Activated CD4-positive, alpha-beta T cell treated with anti-CD3 and anti-CD28 coated beads for 48 hours (primary cell): ENCODE measurements at regions not wholly inside any gene's neighbourhood (a gene's known extent, or its start where the extent isn't known, plus 50 kb on each side); places are given as distances from the start of the nearest gene placed in this dataset.

Source experiments
- DNase-seq: peaks from one replicate; pipeline ENCODE4 v3.0.0-alpha.2; 2020

DNA sequence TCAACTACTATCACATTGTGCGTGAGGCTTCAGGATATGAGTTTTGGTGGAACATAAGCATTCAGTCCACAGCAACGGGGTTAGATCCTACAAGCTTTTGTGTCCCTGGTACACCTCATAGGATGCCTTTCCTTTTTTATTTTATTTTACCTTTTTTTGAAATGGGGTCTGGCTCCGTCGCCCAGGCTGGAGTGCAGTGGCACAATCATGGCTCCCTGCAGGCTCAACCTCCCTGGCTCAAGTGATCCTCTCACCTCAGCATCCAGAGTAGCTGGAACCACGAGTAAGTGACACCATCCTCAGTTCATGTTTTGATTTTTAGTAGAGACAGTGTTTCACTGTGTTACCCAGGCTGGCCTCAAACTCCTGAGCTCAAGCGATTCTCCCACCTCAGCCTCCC lies 86.0 kb upstream of the RAI14 start:
- DNase-seq, result no peak

DNA sequence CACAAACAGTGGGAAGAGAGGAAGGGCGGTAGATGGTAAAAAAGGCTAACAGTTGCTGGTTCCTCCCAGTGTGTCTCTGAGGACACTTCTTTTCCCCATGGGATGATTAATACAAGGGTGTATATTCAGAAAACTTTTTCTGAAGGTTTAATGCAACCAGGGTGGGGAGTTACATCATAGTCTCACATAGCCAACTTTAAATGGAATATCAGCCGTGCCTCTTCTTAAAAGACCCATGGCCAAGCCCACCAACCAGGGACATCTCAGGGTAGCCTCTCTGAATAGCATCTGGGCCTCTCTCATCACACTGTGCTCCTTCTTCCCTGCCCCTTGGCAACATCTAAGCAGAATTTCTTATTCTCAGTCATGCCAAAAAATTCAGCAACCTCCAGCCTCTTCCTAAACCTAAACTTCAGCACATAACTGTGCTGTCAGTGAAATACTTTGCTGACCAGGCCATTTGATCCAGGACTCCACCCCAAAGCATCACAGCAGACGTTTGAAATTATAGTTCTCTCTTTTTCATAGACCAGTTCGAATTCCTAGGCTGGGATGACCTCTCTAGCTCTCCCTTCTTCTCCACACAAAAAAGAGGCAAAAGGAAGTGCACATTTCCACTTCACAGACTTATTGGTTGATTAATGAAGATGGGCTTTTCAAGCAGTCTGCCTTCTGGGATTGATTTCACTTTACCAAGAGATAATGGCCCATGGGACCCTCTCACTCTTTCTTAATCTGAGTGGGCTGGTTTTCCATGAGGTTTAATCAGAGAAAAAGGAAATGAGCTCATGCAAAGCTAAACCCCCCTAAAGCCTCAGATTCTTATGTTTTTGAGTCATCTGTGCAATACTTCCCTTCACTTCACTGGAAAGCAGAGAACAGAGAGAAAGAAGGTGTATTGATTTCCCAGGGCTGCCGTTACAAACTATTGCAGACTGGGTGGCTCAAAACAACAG lies 85.1 kb upstream of the RAI14 start:
- no peak for DNase-seq

DNA sequence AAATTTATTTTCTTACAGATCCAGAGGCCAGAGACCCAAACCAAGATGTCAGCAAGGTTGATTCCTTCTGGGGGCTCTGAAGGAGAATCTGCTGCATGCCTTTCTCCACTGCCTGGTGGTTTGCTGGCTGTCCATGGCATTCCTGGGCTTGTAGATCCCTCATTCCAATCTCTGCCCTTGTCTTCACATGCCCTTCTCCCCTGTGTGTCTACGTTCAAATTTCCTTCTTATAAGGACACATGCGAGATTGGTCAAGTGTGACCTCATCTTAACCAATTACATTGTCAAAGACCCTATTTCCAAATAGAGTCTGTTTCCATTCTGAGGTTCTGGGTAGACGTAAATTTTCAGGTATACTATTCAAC lies 84.5 kb upstream of the RAI14 start:
- no peak for DNase-seq

DNA sequence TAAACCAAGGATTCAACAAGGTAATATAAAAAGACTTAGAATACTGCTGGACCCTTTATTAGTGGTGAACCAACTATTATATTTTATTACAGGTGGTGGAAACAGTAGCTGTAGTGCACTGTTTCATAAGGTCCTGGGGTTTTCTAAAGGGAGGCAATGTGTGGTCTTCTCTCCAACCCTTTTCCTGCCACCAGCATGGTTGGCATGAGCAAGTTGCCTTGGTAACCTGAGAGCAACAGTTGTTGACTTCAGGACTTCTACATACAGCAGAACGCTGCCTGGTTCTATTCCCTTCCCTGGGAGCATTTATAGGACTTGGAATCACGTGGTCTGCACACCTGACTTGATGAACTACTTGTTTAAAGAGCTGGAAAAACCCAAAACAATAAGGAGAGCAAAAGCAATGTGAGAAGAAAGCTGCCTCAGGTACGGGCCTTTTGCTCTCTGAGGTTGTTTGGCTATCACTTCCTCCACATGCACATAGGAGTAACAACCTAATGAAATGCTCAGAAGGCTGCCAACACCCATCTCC lies 81.1 kb upstream of the RAI14 start:
- DNase-seq, result no peak

DNA sequence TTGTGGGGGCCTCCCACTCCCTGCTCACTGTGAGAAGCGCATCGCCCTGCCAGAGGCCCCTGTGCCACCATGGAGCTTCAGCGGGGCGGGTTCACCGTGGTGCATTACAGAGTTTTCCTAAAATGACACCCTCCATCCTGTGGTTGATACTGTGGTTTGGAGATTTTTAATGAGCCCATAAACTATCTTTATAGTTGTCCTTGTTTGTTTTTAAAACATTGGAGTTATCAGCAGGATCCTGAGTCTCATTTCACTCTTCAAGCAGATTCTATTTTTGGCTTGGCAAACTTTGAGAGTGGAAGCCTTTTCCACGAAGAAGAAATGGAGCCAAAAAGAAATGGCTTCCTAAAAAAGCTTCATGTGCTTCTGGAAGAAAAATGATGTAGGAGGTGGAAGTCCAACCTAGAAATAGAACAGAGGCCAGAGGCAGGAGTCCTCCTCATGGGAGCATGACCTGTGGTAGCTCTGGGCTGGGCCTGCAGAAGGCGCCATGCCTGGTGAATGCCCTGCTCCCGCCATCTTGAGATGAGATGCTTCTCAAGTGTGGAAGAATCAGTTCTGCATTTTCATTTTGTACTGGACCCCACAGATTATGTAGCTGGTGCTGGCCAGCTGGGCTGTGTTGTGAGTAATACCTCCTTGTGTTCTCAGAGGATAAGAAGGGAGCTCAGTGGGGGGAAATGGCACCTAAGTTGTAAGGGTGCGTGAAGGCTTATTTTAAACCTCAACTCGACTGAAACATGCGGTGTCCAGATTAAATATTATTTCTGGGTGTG lies 79.0 kb upstream of the RAI14 start:
- no peak for DNase-seq

DNA sequence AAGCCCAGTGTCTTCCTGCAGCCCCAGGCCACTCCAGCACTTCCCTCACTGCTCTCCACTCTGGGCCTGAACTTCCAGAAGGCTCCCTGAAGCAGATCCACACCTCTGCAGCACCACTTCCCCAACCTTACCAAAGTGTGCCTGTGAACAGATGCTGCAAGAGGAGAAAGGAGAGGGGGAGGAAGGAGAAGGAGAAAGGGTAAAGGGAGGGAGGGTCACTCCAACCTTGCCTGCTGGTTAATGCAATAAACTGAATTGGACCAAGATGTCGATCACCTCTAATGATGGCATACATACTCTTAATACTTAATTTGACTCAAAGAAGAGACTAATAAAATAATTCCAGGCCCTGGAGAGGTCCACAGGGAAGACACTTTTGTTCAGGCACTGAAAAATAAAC lies 77.2 kb upstream of the RAI14 start:
- no peak for DNase-seq

DNA sequence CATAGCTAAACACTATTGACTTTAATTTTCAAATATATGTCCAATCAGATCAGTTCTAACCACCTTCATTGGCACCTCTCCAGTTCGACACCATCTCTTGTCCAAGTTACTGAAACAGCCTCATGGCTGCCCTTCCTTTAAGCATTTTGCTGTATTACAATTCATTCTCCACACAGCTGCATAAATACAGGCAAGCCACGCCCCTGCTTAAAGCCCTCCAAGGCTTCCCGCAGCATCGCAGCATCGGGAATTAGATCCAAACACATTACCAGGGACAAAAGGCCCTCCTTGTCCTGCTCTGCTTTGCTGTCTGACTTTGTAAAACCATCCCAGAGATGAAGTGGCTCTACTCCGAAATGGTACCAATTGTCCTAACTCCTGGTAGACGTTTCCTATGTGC lies 75.1 kb upstream of the RAI14 start:
- DNase-seq, result no peak

DNA sequence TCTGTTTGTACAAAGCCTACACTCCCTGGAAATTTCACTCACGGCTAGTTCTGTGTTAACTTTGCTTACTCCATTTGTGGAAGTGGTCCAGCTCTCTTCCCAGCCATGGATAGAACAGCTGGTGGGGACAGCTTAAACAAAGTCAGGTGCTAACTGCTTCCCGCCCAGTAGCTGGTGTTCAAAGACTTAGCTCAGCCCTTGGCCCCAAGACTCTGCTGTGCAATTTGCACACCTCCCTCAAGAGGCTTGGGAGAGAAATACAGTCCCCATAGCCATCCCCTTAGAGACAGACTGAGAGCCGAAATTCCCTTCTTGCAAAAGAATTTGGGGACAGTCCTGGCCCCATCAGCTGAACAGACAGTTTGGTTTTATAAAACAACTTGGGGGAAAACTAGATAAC lies 73.8 kb upstream of the RAI14 start:
- no peak for DNase-seq

DNA sequence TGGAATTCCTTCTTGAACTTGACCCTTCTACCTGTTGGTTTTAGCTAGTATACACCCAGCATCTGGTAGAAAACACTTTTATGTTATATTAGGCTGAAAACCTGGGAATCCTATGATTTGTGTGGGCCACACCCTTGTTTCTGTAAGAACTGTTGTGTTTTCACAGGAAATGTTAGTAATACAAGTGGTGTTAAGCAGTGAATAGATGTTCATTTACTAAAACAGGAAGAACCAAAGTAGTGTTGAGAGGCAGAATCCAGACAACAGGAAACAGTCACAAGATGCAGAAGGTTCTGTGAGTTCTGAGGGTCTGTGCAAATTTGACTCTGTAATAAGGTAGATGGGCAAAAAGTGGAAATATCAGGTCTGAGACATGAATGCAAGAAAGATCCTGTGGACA lies 73.0 kb upstream of the RAI14 start:
- no peak for DNase-seq

DNA sequence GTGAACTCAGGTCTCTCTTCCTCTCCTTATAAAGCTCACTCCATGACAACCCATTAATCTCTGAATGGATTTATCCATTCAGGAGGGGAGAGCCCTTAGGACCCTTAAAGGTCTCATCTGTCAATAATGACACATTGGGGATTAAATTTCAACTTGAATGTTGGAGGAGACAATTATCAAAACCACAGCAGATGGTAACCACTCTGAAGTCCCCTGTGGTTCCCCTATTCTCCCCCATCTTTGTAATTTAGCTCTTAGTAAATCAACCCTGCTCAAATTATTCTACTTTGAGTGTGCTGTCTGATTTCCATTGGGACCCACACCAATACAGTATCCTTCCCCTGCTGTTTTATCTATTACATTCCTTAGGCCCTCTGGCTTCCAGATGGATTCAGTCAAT lies 72.0 kb upstream of the RAI14 start:
- DNase-seq, result no peak

DNA sequence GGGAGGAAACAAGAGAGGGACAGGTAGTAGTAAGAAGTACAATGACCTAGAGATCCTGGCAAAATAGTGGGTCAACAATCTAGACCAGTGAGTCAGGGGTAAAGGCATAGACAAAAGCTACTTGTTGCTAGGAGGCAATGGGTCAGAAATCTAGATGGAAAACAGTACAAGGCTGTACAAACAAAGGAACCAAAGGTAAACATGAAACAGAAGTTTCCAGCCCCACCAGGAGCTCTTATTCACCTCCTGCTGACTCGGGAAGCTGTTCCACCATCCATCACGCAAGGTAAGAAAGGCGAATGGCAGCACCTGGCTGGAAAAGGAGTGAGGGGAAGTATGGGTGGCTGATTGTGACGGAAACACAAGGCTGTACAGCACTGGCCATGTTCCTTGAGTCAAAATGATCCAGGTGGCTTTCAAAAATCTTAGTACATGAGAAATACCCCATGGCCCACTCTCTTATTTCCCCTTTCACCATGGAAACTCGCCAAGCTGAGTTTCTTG lies 70.5 kb upstream of the RAI14 start:
- DNase-seq, result no peak

DNA sequence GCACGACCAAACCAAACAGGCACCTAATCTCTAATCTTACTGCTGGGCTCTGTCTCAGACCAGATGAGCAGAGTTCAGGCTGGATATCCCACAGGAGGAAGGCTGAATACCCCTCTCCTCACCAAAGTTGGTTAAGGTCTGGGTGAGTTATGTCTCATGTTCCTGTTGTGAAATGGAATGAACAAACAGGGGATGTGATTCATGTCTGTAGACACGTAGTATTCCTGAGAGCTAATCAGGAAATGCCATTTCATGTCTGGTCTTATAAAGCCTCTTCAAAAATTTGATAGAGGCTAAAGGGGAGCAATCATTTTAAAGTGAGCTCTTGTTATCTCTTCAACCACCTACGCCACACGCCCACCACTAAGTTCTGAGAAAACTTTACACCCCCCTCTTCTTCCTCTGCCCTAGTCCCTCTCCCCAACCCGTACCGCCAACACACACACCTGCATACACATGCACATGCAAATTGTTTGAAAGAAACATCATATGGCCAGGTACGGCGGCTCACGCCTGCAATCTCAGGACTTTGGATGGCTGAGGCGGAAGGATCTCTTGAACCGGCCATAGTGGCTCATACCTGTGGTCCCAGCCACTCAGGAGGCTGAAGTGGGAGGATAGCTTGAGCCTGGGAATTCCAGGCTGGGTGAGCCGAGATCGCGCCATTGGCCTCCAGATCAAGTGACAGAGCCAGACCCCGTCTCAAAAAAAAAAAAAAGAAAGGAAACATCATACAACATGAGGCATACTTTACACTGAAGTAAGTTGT lies 69.8 kb upstream of the RAI14 start:
- DNase-seq, result no peak

DNA sequence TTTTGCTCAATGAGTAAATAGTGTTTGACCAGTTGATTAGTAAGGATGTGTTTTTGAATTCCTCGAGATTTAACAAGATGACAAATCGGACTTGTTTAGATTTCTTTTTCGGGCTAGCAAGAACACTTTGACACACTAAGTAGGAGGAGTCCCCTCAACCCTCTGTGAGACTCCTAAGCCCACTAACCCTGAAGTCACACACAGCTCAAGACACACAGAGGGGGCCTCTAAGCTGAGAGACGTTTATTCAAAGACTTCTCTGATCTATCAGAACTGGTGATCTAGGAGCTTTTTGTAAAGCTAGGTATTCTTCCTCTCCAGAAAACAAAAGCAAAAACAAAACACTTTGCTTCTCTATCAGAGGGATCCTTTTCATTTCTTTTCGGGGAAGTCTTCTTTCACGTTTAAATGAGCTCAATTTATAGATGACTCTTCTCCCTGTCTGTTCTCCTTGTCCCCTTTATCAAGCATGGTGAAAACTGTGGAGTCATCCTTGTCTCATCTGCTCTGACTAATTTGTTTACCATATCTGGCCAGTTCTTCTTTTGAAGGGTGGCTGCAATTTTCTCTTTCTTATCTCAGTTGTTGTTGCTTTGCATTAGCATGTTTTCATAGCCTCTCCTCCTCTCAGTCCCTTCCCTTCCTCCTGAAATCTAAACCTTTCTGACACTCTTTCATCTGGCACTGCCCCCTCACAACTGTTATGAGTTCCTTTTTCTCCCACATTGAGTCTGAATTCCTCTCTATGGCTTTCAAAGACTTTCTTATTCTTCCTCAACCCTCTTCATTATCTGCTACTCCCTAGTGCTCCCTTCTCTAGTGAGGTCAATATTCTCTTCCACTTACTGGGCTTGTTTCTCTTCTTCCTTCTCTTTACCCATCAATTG lies 68.5 kb upstream of the RAI14 start:
- DNase-seq, result no peak

DNA sequence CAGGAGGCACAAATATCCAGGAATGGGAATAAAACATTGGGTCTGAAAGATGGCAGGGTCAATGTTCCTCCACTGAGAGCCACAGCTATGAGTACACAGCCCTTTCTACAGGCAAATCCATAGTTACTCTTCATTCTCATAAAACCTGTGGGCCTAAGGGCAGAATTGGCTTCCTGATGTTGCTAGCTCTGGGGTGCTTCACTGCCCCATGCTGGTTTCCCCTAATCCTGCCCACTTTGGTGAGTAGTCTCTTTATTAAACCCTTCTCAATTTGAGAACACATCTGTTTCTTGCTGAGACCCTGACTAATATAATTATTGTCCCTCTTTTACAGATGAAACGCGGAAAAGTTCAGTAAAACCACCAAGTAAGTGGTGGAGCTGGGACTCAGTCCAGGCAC lies 66.3 kb upstream of the RAI14 start:
- no peak for DNase-seq

DNA sequence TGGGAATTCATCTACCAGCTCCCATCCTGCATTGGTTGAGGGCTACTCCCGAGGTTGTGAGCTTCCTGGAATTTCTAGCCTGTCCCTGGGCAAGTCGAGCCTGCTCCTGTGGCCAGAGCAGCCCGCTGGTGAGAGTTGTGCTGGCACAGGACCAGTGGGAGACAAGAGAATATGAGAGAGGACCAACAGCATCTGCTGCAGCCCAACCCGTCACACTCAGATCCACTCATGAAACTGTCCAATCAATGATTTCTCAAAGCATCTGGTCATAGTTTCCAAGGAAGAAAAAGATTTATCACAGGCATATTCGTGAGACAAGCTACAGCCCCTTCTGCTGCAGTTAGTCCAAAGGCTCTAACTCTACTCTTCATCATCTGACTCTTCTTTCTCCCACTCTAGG lies 64.4 kb upstream of the RAI14 start:
- DNase-seq, result no peak

DNA sequence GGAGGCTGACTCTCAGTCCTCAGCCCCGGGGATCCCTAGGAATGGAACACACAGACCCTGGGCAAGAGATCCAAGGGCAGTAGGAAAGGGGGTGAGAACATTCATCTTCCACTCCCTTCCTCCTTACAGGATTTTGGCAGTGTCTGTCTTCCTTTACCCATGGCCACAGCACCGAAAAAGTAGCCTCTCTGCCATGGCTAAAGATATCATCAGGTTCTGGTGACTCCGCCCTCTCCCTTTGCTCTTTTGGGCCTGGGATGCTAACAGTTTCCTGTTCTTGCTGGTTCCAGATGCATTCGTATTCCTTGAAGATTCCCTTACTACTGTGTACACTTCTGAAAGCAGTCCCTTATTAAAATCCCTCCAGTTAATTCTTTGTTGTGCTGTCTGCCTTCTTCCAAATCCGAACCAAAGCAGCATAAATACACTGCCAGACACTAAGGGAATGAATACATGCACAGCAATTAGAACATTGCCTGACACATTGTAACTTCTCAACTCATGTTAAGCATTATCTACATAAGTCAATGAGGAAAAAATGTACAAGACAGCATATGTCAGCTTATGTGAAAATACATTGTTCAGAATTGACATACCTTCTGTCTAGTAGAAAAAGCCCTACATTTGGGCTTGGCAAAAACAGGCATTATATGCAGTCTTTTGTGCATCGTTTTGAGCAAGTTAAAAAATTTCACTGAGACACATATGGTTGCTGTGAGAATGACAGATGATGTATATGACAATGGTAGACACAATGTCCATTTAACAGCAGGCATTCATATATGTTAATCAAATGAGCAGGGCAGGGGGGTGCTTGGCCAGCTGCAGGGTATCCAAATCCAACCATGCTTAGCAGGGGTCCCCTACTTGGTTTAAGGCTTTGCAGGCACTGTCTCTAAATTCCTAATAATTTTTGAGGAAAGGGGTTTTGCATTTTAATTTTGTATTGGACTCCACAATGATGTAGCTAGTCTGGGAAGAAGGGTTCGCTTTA lies 58.8 kb upstream of the RAI14 start:
- no peak for DNase-seq

DNA sequence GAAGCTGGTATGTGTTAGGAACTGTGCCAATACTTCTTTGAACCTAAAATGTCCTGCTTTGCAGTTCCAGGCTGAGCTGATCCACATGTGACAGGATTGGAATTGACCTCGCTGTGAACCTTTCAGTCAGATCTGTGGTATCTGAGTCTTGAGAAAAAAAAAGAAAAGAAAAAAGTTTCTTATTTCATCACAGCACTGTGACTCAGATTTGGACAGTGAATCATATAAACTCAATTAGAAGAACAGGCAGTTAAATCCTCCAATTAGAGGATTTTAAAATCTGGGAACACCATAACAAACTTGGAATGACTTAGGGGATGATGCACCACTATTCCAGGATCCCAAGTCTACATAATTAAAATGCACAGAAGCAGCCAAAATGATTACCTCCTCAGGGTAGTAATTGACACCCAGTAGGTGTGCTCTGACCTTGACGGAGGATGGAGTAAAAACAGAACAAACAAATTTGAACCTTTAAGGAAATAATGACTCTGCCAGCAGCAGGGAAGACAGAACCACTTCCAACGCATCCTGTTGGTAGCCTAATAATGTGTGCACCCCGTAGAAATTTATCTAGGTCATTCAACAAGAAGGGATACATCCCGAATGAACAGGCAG lies 57.8 kb upstream of the RAI14 start:
- no peak for DNase-seq

DNA sequence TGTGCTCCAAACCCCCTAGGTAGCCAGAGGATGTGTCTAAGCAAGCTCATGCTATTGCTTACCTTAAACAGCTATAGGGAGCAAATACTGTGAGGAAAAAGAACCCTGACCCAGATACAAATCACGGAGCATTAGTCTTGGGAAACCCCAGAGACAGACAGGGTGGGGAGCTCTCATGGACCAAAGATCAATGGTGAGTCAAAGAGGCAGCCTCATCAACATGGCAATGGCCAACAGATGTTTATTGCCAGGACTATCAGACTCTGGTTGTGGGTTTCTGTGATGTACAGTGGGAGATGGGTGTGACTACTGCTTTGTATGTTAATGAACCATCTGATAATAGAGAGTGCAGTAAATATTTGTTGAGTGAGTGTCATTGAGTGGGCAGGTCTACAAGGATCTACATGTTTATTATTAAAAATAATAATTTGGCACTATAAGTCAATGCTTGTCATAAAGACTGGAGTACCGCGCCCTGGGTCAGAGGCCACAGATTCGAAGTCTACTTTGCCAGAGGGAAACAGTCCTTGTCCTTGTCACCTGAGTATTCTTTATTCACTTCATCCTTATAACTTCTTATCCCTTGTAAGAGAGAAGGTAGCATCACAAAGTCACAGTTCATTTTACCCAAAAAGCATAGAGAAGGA lies 56.5 kb upstream of the RAI14 start:
- no peak for DNase-seq

DNA sequence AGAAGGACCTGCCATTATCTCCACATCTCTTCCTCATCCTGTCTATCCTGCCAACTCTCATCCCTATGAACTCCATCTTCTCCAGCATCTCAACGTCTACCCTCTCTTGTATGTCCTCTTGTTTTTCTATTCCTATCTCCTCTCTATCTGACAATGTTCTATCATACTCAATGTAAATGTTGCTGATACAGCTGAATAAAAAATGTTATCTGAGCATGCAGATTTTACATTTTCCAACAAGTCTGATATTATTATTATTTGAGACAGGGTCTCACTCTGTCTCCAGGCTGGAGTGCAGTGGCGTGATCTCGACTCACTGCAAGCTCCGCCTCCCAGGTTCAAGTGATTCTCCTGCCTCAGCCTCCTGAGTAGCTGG lies 56.0 kb upstream of the RAI14 start:
- no peak for DNase-seq

DNA sequence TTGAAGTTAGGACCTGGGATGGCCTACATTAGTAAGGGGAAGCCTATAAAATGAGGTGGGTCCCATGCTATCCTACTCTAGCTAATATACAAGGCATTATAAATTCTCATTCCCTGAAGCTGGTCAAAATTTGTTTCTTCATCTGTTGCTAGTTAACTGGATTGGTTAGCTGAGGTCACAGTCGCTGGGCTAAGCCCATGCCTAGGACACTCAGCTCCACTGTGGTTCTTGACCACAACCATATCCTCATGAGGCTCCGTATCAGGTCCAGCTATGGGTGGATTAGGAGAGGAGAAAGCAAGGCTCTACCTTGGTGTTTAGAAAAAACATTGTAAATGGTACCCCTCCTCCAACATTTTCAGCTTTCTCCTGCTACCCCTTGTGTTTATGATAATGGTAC lies 52.8 kb upstream of the RAI14 start:
- no peak for DNase-seq
